Activated CD4-positive, alpha-beta T cell treated with anti-CD3 and anti-CD28 coated beads for 4 hours (primary cell): ENCODE measurements at regions not wholly inside any gene's neighbourhood (a gene's known extent, or its start where the extent isn't known, plus 50 kb on each side); places are given as distances from the start of the nearest gene placed in this dataset.

Experiments used
- DNase-seq, 2 donors: peaks; one replicate each; pipeline ENCODE4 v3.0.0-alpha.2; 2020

DNA sequence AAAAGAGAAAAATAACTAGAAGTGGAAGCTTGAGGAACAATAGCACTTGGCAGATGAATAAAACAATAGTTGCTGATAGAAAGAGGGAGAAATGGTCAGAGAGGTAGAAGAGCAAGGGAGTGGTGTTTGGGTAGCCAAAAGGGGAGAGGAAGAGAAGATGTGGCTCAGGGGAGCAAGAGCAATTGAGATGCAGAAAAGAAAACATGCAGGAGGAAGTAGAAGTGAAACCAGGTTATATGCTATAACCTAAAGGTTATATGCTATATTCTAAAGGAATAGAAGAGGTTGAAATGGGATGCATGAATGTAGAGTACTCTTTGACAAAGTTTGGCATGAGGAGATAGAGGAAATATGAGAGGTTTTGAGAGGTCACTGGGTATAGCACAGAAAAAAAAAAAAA is 759.5 kb downstream of the SATB2 start:
- DNase-seq: no peak

DNA sequence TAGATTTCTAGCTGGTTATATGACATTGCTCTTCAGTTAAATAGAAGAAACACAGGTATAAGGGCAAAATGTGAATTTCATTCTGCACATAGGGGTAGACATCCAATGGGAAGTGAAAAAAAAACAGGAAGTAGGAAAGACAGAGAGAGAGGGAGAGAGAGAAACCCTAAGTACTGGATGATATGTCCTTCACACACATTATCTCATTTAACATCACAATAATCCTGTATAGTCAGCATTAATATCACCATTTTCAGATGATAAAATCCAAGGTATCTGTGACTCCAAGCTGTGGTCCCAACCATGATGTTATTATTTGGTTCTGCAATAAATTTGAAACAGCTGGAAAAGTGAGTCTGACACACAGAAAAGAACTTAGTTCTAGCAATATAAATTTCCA is 759.9 kb downstream of the SATB2 start:
- DNase-seq: no peak

DNA sequence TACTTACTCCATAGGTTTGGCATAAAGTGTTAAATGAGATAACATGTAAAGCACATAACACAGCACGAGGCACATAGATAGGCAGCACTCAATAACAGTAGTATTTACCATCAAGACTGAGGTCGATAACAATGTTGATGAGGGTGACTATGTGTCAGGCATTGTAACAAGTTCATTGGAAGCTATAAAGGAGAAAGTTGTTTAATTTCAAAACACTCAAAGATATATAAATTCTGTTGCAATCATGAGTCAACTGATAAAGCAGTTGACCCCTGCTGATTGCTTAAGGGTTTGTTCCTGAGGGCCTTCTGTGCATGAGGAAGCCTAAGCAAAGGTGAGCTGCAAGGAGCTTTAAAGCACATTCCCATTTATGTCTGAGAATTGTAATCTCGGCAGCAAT is 760.5 kb downstream of the SATB2 start:
- no peak for DNase-seq

DNA sequence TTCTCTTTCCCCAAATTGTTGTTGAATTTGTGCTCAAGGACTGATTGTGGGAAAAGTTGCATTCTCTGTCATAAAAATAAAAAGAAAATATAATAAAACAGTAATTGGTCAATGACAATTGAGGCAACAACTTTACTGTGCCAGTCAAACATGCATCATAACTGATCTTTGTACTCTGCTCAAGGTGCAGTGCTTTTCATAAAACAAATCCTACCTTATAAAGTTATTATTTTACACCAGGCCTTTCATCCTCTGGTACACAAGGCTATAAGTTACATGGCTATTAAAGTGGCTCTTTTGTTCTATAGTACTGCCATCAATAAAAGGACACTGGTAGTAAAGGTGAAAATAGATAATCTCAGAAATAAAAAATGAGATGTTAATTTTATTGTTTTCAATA is 761.9 kb downstream of the SATB2 start:
- DNase-seq: no peak

DNA sequence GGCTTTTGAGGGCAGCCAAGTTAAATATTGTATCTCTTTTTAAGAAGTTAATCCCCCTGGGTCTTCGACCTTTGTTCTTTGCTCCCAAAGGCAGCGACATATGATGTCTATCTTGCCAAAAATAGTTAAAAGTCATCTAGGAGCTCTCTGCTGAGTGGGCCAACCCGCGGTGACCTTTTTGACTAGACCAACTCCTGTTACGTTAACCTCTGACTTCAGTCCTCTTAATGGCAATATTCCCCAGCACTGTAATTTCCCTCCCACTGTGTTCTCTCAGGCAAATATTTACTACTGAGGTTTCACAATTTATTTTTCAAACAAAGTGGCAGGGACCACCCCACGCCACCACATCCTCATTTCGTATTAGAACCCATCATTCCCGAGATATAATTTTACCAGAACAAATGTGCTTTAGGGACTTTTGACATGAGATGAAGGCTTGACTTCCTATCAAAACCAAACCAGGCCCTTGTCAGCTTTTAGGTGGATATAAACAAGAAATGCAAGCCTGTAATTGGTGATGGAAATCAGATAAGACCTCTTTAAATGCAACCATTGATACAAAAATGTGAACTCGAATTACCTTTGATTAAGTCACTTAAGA is 764.7 kb downstream of the SATB2 start:
- DNase-seq: no peak

DNA sequence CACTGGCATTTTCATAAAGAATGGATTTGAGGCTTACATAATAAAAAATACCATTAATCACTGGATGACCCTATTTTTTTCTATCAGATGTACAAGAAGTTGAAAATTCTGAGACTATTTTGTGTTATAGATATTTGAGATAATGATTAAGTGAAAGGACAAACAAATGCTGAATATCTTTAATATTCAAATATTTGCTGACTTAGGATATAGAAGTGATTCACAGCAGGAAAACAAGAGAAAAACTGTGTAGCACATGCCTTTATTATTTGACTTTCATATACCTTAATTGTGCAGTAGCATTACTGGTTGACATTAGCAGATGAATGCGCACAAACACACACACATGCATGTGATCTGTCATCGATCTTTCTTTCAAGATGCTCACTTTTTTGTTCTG is 766.5 kb downstream of the SATB2 start:
- no peak for DNase-seq

DNA sequence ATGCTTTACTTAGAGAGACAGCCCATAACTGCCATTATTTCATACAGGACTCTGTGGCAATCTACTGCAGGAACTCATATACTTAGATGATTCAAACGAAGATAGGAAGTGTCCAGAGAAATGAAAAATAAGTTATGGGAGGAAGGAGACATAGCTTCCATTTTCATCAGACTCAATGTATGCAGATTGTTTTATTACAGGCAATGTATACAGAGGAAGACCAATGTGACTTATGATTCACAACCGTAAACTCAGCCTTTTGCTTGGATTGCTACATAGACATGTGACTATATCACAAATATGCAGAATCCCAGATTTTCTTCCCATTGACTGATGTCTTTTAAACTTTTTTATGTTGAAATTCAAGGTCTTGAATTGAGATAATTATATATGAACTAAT is 793.4 kb downstream of the SATB2 start:
- DNase-seq: no peak

DNA sequence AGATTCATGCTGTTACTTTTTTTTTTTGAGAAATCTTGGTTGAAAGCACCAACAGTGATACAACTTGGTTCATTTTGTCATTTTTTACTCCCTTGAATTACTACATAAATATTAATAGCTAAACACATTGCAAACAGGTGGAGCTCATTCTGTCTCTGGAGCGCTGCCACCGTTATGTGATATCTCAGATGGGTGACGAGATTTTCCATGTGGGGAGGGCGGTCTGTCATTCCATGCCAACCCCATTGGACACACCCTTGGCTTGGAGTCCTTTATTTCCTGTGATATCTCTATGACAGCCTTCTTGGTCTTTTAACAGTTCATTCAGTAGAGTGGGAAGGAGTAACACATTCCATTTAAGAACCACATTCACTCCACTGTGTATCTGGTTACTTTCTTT is 794.8 kb downstream of the SATB2 start:
- no peak for DNase-seq

DNA sequence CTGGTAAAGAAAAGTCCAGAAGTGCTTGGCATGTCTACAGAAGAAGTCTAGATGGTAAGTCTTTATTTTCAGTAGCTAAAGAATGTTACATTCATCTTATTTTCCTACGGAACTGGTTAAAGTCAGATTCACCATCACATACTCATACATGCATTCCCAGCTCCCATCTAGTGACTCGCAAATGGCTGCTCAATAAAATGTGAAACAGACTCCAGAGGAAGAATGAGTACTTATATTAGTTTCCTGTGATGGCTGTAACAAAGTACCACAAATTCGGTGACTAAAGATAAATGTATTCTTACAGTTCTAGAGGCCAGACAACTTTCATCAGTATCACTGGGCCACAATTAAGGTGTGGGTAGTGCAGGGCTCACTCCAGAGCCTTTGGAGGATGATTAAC is 797.2 kb downstream of the SATB2 start:
- DNase-seq: no peak

DNA sequence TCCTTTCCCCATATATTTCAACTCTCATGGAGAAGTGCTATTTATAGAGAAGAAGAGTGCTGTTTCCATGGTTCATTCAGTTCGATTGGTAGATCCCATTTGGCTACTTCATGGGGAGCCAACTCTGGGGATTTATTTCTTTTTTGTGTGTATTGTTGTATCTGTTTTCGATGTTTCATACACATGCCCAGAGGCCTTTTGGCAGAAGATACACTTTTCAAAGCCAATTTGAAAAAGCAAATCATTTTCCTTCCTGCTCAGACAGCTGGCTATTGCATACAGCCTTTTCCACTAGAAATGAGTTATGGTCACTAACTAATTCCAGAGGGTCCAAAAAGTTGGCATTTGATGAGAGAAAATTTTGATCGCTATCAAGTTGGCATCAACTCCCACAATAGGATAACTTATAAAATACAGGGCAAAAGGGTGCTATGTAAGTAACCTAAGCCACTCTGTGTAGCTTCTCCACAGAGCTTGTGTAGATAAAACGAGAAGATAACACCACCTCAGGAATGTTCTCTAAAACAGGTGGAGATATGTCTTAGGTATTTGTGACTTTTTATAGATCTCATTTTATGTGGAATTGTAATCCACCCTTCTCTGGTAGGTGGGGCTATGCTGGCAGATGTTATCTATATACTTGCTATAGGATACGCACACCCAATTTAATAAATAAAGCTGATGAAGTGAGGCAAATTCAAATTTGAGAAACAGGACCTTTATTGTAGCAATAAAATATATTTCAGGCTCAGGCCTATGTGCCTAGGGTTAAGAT is 798.5 kb downstream of the SATB2 start:
- DNase-seq: no peak

DNA sequence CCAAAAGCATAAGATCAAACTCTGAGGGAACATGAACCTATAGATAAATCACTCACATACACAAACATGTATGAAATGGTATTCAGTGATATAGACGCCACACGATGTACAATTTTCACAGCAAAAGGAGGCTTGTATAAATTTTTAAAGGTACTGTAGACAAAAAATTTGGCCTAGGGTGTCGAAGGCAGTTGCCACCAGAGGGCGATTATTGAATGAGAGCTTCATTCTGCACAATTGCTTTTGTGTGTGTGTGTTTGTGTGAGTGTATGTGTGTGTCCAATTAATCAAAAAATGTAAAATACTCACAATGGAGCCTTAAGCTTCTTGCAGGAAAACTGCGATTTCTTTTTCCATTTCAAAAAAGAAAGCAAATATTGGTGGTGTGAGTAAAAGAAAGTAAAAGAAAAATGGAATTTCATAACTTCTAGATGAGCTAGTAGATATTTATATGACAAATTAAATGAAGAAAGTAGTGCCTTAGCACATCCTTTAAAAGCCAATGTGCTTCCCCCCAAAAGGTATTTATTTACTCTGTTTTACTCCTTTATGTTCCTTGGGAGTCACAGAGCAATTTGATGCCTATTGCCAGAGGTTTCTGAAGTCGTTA is 800.1 kb downstream of the SATB2 start:
- no peak for DNase-seq

DNA sequence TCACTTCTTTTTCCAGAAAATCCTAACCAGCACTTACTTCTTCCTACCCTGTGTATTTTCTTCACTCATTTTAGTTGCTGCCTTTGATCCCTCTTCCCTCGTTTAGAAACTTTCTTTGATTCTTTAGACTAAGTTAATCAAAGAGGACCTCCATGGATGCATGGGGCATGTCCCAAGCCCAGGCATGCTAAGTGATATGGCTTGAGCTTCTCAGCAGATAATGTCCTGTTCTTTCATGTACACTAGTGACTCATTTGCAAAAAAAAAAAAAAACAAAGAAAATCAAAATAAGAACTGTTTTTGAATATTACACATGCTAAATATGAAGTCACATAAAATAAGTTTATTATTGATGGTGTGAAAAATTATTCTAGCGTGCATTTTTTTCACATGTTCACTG is 800.9 kb downstream of the SATB2 start:
- no peak for DNase-seq

DNA sequence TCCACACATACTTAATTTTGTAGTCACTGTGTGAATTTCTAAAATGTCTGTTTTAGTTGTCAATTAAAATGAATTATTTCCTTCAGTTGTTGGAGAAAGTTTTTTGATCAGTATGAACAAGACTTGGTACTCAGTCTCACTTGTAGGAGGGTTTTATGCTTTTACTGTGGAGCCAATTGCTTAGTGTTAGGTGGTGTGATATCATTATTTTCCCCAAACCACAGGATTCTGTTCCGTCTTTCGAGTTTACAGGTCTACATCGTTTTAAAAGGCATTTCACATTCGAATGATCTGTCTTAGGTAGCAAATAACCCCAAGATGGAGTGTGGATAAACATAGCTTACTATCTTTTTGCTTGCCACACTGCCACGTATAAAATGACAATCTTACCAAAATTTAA is 803.1 kb downstream of the SATB2 start:
- DNase-seq: no peak

DNA sequence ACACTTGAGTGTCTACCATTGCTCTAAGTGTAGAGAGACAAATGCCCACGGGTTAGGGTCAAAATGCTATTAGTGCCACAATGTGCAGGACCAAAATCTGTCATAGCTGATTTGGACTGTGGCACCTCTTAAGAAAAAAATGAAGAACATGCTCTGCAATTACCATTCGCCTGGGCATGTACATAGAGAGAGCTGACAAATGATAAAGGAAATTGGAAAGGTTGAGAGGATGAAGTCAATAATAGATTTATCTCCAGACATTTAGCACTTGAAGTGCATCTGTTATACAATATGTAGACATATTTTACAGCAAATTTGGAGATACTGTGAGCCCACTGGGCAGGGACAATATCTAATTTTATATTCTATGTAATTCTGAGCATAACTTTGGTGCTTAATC is 804.4 kb downstream of the SATB2 start:
- DNase-seq: no peak

DNA sequence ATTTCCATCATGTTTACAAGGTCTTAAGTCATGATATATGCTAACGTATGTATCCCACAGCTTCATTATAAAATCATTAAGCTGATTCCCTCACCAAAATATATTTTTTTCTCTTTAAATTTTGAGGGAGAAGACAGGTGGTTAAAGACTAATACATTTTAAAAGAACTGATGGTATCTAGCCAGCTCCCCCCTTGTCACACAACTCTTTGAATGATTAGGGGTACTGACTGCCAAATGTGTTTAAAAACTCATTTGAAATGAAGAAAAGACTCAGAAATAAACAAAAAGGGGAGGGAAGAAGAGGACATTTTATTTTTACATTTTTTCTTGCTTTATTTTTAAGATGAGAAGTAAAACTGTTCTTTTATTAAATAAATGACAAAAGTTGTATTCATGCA is 805.3 kb downstream of the SATB2 start:
- DNase-seq: no peak

DNA sequence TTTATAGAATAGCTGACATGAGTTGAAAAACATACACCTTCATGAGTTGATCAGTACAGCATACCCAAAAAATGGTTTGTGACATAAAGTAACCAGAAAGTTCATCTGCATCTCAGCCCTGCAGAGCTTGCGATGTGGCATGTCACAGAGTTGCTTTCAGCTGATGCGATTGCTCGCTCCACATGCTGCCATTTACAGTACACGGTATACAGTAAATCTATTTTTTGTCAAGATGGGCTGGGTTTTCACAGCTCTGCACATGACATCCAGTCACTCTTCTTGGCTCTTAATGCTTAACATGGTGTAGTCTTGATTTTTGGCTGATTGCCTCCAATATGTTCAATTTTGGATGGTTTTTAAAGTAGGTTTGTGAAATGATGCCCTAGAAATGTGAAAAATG is 811.9 kb downstream of the SATB2 start:
- DNase-seq: no peak

DNA sequence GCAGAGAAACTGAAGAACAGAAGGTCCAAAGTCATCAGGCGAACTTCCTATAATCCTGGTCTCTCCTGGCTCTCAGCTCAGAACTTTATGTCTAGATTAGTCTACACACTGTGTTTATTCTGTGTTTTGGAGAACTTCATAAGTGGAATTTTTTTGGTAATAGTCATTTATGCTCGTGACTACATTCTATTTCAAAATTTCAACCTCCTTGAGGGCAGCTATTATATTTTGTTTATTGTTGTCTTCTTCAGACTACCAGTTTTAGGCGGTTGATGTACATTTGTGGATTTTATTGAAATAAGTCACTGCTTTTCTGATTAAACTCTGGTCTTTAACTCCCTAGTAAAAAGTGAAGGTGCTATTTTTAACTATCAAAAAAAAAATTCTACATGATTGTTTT is 816.6 kb downstream of the SATB2 start:
- DNase-seq: no peak

DNA sequence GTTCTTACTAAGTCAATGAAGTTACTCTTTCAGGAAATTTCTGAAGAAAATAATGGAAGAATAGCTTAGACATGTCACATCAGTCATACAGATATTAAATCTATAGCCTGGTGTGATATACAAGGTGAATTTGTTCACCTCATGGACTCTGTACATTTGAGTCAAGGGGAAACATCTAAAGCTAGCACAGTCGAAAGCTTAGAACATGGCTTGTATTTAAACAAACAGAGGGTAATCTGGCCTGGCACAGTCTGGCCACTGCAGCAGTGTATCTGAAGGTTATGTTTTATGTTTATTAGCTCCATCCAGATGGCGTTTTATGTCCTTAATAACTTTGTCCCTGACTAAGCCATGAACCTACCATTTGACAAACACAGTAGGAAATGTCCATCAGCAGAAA is 817.3 kb downstream of the SATB2 start:
- no peak for DNase-seq

DNA sequence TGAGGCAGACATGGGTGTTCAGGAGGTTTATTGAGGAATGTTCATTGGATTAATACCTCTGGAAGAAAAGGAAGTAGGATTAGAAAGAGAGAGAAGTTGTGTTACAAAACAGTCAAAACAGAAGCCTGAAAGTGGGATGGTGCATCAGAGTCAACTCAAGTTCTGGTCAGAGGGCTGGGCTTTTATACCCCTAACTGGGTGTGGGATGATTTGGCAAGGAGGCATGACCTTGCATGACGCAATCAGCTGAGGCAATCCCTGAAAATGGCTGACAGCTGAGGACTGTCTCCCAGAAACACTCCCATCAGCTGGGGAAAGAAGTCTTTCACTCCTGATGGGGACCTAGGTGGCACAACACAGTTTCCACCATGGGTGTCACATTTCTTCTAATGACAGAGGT is 818.2 kb downstream of the SATB2 start:
- no peak for DNase-seq

DNA sequence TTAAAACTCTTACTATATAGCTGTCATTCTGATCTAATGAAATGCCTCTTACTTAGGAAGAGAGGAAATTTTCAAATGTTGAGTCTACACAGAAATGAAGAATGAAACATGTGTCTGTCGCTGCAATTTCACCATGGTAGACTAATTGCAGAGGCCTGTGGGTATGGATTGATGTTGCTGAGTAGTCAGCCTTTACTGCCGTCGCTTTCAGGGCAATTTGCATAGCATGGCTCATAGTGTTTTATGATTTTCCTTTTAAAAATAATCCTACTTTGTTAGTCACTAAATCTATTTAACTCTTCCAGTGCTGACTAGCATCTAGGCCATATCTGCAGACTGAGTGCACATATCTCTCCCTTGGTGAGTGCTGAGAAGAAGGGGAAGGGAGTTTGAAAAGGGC is 819.2 kb downstream of the SATB2 start:
- no peak for DNase-seq

DNA sequence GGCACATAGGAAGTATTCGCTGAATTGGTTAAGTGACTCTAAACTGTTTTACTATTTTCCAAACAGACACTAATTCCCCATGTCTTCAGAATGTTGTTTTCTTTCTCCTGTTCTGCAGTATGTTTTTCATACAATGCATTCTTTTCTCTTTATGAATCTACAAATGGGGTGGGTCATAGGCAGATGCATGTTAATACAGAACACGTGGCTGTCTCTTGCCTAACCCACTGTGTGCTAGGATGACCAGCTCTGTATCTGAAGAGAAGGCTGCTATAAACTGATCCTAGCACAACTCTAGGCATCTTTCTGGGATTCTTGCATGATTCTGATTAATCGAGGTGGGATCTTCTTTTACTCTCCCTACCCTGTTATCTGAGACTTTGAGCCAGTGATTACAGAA is 826.0 kb downstream of the PLCL1 start:
- DNase-seq: no peak

DNA sequence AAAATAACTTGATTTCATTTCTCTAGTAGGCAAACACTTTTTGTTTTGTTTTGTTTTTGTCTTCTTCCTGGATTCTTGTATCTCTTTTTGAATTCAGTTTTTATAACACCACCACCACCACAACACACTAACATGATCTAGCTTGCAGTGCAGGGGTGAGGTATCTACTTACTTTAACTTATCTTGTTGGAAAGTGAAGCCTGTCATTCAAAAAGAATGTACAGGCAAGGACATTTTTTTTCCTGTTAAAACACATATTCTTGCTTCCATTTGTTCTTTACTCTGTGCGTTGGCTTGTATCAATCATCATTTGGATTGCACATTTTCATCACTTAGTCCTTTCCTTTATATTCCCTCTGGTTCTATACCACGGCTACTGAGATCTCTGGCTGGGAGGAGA is 824.2 kb downstream of the PLCL1 start:
- no peak for DNase-seq

DNA sequence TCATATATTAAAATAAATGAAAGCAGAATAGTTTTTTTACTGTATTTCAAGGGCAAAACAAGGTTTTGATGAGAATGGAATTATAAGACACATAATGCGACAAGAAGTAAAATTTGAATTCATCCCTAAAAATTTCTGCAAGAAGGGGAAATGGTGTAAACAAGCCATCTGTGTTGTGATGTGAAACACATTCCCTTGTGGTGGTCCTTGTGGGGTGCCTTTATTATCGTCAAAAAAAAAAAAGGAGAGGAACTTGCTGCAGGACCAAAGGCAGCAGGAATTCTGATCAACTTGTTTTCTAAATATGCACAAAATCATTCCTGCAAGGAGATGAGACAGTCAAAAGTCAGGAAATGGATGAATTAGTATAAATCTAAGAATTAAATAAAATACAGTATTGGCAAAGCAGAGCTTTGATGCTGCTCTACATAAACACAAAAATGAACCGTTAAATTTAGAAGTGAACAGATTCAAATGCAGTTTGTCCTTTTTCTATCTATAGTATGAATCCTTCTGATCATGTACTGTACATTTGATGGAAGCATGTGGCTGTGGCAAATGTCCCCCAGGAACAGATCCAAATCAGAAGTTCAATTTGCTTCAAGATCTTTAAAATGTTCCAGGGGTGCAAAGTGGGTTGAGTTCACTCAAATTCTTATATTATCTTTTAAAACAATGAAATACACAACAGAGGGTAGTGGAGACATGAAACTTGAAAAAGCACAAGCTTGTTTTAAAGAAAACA is 818.8 kb downstream of the PLCL1 start:
- DNase-seq: no peak

DNA sequence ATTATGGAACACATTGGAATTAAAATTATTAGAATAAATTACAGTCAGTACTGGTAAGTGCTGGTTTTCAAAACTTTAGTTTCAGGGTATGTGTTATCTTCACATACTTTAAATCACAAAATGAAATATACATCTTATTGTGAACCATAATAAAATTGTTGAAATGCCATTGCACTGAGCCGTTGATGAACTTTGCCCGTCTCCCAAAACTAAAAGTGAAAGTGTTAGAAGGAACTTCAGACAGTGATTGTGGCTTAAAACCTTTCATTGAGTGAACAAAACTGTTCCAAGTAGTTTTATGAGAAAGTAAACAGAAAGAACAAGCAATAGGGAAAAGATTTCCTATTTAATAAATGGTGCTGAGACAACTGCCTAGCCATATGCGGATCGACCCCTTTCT is 811.6 kb downstream of the PLCL1 start:
- DNase-seq: no peak
